Mesenchymal stem cell (in vitro differentiated cells and primary cell): ENCODE measurements at regions not wholly inside any gene's neighbourhood (a gene's known extent, or its start where the extent isn't known, plus 50 kb on each side); places are given as distances from the start of the nearest gene placed in this dataset.
A peak's percentile ranks its signal among the peaks of the same experiment; 100 is the strongest.

Source experiments
- DNase-seq: peaks from one replicate; pipeline ENCODE4 v3.0.0-alpha.2; 2013
- H2AFZ ChIP-seq: one replicate; pipeline ENCODE4 v1.6.1; 2013; ENCODE audit warnings: low read depth, mild to moderate bottlenecking, control low read depth, inconsistent platforms, low read length, moderate library complexity
- H2AK5ac ChIP-seq: 2 replicates; pipeline ENCODE4 v1.6.1; 2013; ENCODE audit warnings: low read length, moderate library complexity, mild to moderate bottlenecking, inconsistent platforms; ENCODE audit not compliant: severe bottlenecking
- H2BK120ac ChIP-seq: one replicate; pipeline ENCODE4 v1.6.1; 2013; ENCODE audit warnings: low read depth, mild to moderate bottlenecking, inconsistent platforms, low read length, moderate library complexity
- H2BK12ac ChIP-seq, 2 experiments: one replicate each; pipeline ENCODE4 v1.6.1; 2013; ENCODE audit warnings: inconsistent platforms in 2 of 2, low read length in 2 of 2, mild to moderate bottlenecking in 2 of 2, moderate library complexity in 2 of 2, control low read depth in 1 of 2
- H2BK15ac ChIP-seq: one replicate; pipeline ENCODE4 v1.6.1; 2013; ENCODE audit warnings: mild to moderate bottlenecking, low read depth, inconsistent platforms; ENCODE audit not compliant: poor library complexity, severe bottlenecking
- H2BK5ac ChIP-seq: 2 replicates; pipeline ENCODE4 v1.6.1; 2013; ENCODE audit warnings: low read depth, mild to moderate bottlenecking, low read length, control low read depth, inconsistent platforms; ENCODE audit not compliant: poor library complexity, severe bottlenecking
- H3K14ac ChIP-seq, 2 experiments: one replicate each; pipeline ENCODE4 v1.6.1; 2013; ENCODE audit warnings: inconsistent platforms in 2 of 2, low read length in 2 of 2, control low read depth in 1 of 2, mild to moderate bottlenecking in 1 of 2, moderate library complexity in 1 of 2
- H3K18ac ChIP-seq, 2 experiments: one replicate each; pipeline ENCODE4 v1.6.1; 2013; ENCODE audit warnings: inconsistent platforms in 2 of 2, low read length in 2 of 2, control low read depth in 1 of 2, low read depth in 1 of 2, mild to moderate bottlenecking in 1 of 2
- H3K23ac ChIP-seq, 2 experiments: one replicate each; pipeline ENCODE4 v1.6.1; 2013; ENCODE audit warnings: inconsistent platforms in 2 of 2, low read length in 2 of 2, mild to moderate bottlenecking in 2 of 2, moderate library complexity in 2 of 2, control low read depth in 1 of 2
- H3K27ac ChIP-seq: 2 replicates; pipeline ENCODE4 v1.5.1; 2013; ENCODE audit warnings: mild to moderate bottlenecking, moderate library complexity, low read length, control low read depth, inconsistent platforms; ENCODE audit not compliant: poor library complexity, severe bottlenecking
- H3K27me3 ChIP-seq, 2 experiments: 2 replicates each; pipeline versions ENCODE4 v1.6.1 to v1.7.0; 2013; ENCODE audit warnings: low read length in 2 of 2, mild to moderate bottlenecking in 2 of 2, moderate library complexity in 2 of 2, control low read depth in 1 of 2, inconsistent platforms in 1 of 2; ENCODE audit not compliant: control insufficient read depth in 1 of 2, insufficient read depth in 1 of 2
- H3K36me3 ChIP-seq, 2 experiments: 2 replicates each; pipeline versions ENCODE4 v1.6.1 to v1.7.0; 2013; ENCODE audit warnings: low read length in 2 of 2, control low read depth in 1 of 2, inconsistent platforms in 1 of 2, low read depth in 1 of 2, mild to moderate bottlenecking in 1 of 2; ENCODE audit not compliant: insufficient read depth in 2 of 2, control insufficient read depth in 1 of 2
- H3K4ac ChIP-seq, 2 experiments: one replicate each; pipeline ENCODE4 v1.6.1; 2013; ENCODE audit warnings: inconsistent platforms in 2 of 2, low read length in 2 of 2, mild to moderate bottlenecking in 2 of 2, moderate library complexity in 2 of 2, control low read depth in 1 of 2, low read depth in 1 of 2
- H3K4me1 ChIP-seq: 2 replicates; pipeline ENCODE4 v1.6.1; 2013; ENCODE audit warnings: low read depth, low read length, control low read depth; ENCODE audit not compliant: control insufficient read depth, insufficient read depth
- H3K4me2 ChIP-seq: 2 replicates; pipeline ENCODE4 v1.6.1; 2013; ENCODE audit warnings: low read length, mild to moderate bottlenecking, inconsistent platforms; ENCODE audit not compliant: poor library complexity, severe bottlenecking
- H3K4me3 ChIP-seq, 2 experiments: 2 replicates each; pipeline versions ENCODE4 v1.5.1 to v1.7.0; 2013; ENCODE audit warnings: low read length in 2 of 2, mild to moderate bottlenecking in 2 of 2, control low read depth in 1 of 2, low read depth in 1 of 2; ENCODE audit not compliant: insufficient read depth in 1 of 2
- H3K79me1 ChIP-seq: replicated peaks from 2 replicates; pipeline ENCODE4 v1.6.1; 2013; ENCODE audit warnings: mild to moderate bottlenecking, control low read depth, low read length, inconsistent platforms; ENCODE audit not compliant: poor library complexity, severe bottlenecking
- H3K9ac ChIP-seq: 2 replicates; pipeline ENCODE4 v1.7.0; 2013; ENCODE audit warnings: mild to moderate bottlenecking, low read length, moderate library complexity
- H3K9me3 ChIP-seq: 2 replicates; pipeline ENCODE4 v1.7.0; 2013; ENCODE audit warnings: mild to moderate bottlenecking, low read length; ENCODE audit not compliant: control insufficient read depth
- H4K8ac ChIP-seq: one replicate; pipeline ENCODE4 v1.6.1; 2013; ENCODE audit warnings: inconsistent platforms, mild to moderate bottlenecking, low read length, moderate library complexity
- H4K91ac ChIP-seq: one replicate; pipeline ENCODE4 v1.6.1; 2013; ENCODE audit warnings: mild to moderate bottlenecking, low read length, inconsistent platforms
- WGBS: methylation state at CpG from one replicate; pipeline ENCODE4 v1.1.7; 2013; ENCODE audit warnings: mixed read lengths; 5-methylcytosine and 5-hydroxymethylcytosine counted together

GRCh38 chr16:85182774-85183173 is 70.5 kb upstream of the CIBAR2 start:
- WGBS, result 98% methylated on average over 13 of the region's 13 CpGs
- Histone ChIP-seq H2AK5ac (no peak overlapping the region), H2BK120ac (no peak overlapping the region), H3K4me1 (peaks cover 12% of the 10 kb centered on the region), H2BK5ac (no peak overlapping the region), H3K27ac (no peak overlapping the region), H3K14ac (no peak overlapping the region), H3K9me3 (peaks cover 18% of the 10 kb centered on the region), H2AFZ (no peak overlapping the region), H3K4me3 (no peak overlapping the region), H4K8ac (peak overlapping the region; percentile 22), H3K4me2 (no peak overlapping the region), H3K36me3 (peaks cover 35 to 53% of the 10 kb centered on the region in 2 experiments), H3K9ac (no peak overlapping the region), H3K23ac (no peak overlapping the region), H3K27me3 (no peaks in the 10 kb centered on the region), H3K18ac (no peak overlapping the region), H3K4ac (no peak overlapping the region), H2BK12ac (no peak overlapping the region), H3K79me1 (peaks cover 56% of the 10 kb centered on the region), H2BK15ac (no peak overlapping the region), H4K91ac (no peak overlapping the region)
- no peak for DNase-seq

GRCh38 chr16:85183564-85183963 is 71.3 kb upstream of the CIBAR2 start:
- Histone ChIP-seq H3K79me1 (peaks cover 58% of the 10 kb centered on the region), H3K9me3 (peaks cover 18% of the 10 kb centered on the region), H2AFZ (no peak overlapping the region), H3K4me1 (peaks cover 9% of the 10 kb centered on the region), H3K18ac (no peak overlapping the region), H2BK15ac (no peak overlapping the region), H2BK120ac (no peak overlapping the region), H4K91ac (no peak overlapping the region), H2BK12ac (no peak overlapping the region), H2BK5ac (no peak overlapping the region), H3K4me2 (no peak overlapping the region), H3K27me3 (no peaks in the 10 kb centered on the region), H3K4ac (no peak overlapping the region), H4K8ac (no peak overlapping the region), H3K36me3 (peaks cover 30 to 47% of the 10 kb centered on the region in 2 experiments), H3K27ac (no peak overlapping the region), H3K4me3 (no peak overlapping the region), H3K9ac (no peak overlapping the region), H2AK5ac (no peak overlapping the region), H3K23ac (no peak overlapping the region), H3K14ac (no peak overlapping the region)
- no peak for DNase-seq
- over 99% methylated on average over 5 of the region's 5 CpGs for WGBS

GRCh38 chr16:85184404-85184803 is 72.1 kb upstream of the CIBAR2 start:
- no peak overlapping the region for H2AFZ ChIP-seq
- H3K27ac ChIP-seq, result no peak overlapping the region
- peaks cover 54% of the 10 kb centered on the region for H3K79me1 ChIP-seq
- peaks cover 9% of the 10 kb centered on the region for H3K4me1 ChIP-seq
- H4K91ac ChIP-seq, result no peak overlapping the region
- no peak overlapping the region for H2BK15ac ChIP-seq
- H3K9me3 ChIP-seq, result peaks cover 18% of the 10 kb centered on the region
- peaks cover 30 to 41% of the 10 kb centered on the region in 2 experiments for H3K36me3 ChIP-seq
- no peak overlapping the region for H2AK5ac ChIP-seq
- no peak overlapping the region for H3K9ac ChIP-seq
- no peak overlapping the region for H2BK5ac ChIP-seq
- no peak overlapping the region for H3K18ac ChIP-seq
- no peak overlapping the region for H3K4me2 ChIP-seq
- H3K4me3 ChIP-seq, result no peak overlapping the region
- H3K23ac ChIP-seq, result no peak overlapping the region
- H4K8ac ChIP-seq, result no peak overlapping the region
- H3K27me3 ChIP-seq, result no peaks in the 10 kb centered on the region
- no peak overlapping the region for H3K4ac ChIP-seq
- H2BK12ac ChIP-seq, result no peak overlapping the region
- no peak overlapping the region for H3K14ac ChIP-seq
- DNase-seq, result no peak
- H2BK120ac ChIP-seq, result no peak overlapping the region

GRCh38 chr16:85185303-85186100 is 73.2 kb upstream of the CIBAR2 start:
- Histone ChIP-seq H3K27ac (no peak overlapping the region), H2BK12ac (peak overlapping the region in 1 of 2 experiments; percentile 1), H2BK120ac (no peak overlapping the region), H2BK5ac (no peak overlapping the region), H2BK15ac (no peak overlapping the region), H3K23ac (peak overlapping the region in 1 of 2 experiments; percentile 36), H3K4ac (no peak overlapping the region), H3K9me3 (peaks cover 18% of the 10 kb centered on the region), H3K4me3 (no peak overlapping the region), H4K8ac (no peak overlapping the region), H3K4me2 (no peak overlapping the region), H3K4me1 (peaks cover 9% of the 10 kb centered on the region), H2AFZ (no peak overlapping the region), H3K18ac (no peak overlapping the region), H2AK5ac (no peak overlapping the region), H3K79me1 (peaks cover 55% of the 10 kb centered on the region), H3K14ac (no peak overlapping the region), H4K91ac (no peak overlapping the region), H3K9ac (no peak overlapping the region), H3K27me3 (no peaks in the 10 kb centered on the region), H3K36me3 (peaks cover 30 to 40% of the 10 kb centered on the region in 2 experiments)
- 92% methylated on average over 22 of the region's 22 CpGs for WGBS
- DNase-seq, result no peak
